HCT116 (cell line): ENCODE measurements at regions not wholly inside any gene's neighbourhood (a gene's known extent, or its start where the extent isn't known, plus 50 kb on each side); places are given as distances from the start of the nearest gene placed in this dataset.

ENCODE experiments used
- POLR2A ChIP-seq: IDR thresholded peaks from 2 replicates; pipeline ENCODE4 v1.7.0; 2011; ENCODE audit warnings: borderline replicate concordance; ENCODE audit not compliant: insufficient read depth, insufficient read length; ENCODE audit errors: extremely low read depth
- POLR2AphosphoS5 ChIP-seq: IDR thresholded peaks from 2 replicates; pipeline ENCODE4 v1.6.1; 2011; ENCODE audit warnings: mild to moderate bottlenecking, low read depth, low read length, moderate library complexity
- RAD21 ChIP-seq: IDR thresholded peaks from 2 replicates; pipeline ENCODE4 v1.6.1; 2012; ENCODE audit warnings: low read depth, mild to moderate bottlenecking
- TCF7L2 ChIP-seq: IDR thresholded peaks from 2 replicates; pipeline ENCODE4 v1.7.0; 2011; ENCODE audit warnings: borderline replicate concordance, inconsistent platforms; ENCODE audit not compliant: insufficient read depth, insufficient read length; ENCODE audit errors: extremely low read depth
- ZNF274 ChIP-seq: fragments of 200-500 bp; sonication (Bioruptor generic); IDR thresholded peaks from 2 replicates; pipeline ENCODE4 v1.6.1; 2014; ENCODE audit warnings: mild to moderate bottlenecking, low read depth, low read length, inconsistent platforms
- TF ChIP-seq, protein P1 (sequence below), 3 experiments: fragments of 200-600 bp in 1 of 3; sonication (generic) in 1 of 3; IDR thresholded peaks in 2 of 3; conservative IDR thresholded peaks in 1 of 3; 2 replicates each; pipeline ENCODE4 v1.5.1; 2012 to 2017; ENCODE audit warnings: low read depth in 2 of 3, low read length in 2 of 3, antibody characterized with exemption in 1 of 3, borderline replicate concordance in 1 of 3, control low read depth in 1 of 3, mild to moderate bottlenecking in 1 of 3, mixed read lengths in 1 of 3, mixed run types in 1 of 3, moderate library complexity in 1 of 3; ENCODE audit not compliant: insufficient read depth in 1 of 3
- TF ChIP-seq, protein P2 (sequence below): IDR thresholded peaks from 2 replicates; pipeline ENCODE4 v1.6.1; 2012; ENCODE audit warnings: low read depth

- TF ChIP-seq, protein P1, sequence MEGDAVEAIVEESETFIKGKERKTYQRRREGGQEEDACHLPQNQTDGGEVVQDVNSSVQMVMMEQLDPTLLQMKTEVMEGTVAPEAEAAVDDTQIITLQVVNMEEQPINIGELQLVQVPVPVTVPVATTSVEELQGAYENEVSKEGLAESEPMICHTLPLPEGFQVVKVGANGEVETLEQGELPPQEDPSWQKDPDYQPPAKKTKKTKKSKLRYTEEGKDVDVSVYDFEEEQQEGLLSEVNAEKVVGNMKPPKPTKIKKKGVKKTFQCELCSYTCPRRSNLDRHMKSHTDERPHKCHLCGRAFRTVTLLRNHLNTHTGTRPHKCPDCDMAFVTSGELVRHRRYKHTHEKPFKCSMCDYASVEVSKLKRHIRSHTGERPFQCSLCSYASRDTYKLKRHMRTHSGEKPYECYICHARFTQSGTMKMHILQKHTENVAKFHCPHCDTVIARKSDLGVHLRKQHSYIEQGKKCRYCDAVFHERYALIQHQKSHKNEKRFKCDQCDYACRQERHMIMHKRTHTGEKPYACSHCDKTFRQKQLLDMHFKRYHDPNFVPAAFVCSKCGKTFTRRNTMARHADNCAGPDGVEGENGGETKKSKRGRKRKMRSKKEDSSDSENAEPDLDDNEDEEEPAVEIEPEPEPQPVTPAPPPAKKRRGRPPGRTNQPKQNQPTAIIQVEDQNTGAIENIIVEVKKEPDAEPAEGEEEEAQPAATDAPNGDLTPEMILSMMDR (IDR thresholded peaks at IDR 0.05 in 2 of 3, conservative IDR thresholded peaks at IDR 0.05 in 1 of 3; ENCODE audit: borderline replicate concordance in 1 of 3, insufficient read depth in 1 of 3, low read depth in 2 of 3, low read length in 2 of 3) = no peak
- TF ChIP-seq ZNF274 = no peak
- TF ChIP-seq RAD21 = no peak
- TF ChIP-seq POLR2A = no peak
- TF ChIP-seq POLR2AphosphoS5 = no peak
- TF ChIP-seq TCF7L2 = no peak
- TF ChIP-seq, protein P2, sequence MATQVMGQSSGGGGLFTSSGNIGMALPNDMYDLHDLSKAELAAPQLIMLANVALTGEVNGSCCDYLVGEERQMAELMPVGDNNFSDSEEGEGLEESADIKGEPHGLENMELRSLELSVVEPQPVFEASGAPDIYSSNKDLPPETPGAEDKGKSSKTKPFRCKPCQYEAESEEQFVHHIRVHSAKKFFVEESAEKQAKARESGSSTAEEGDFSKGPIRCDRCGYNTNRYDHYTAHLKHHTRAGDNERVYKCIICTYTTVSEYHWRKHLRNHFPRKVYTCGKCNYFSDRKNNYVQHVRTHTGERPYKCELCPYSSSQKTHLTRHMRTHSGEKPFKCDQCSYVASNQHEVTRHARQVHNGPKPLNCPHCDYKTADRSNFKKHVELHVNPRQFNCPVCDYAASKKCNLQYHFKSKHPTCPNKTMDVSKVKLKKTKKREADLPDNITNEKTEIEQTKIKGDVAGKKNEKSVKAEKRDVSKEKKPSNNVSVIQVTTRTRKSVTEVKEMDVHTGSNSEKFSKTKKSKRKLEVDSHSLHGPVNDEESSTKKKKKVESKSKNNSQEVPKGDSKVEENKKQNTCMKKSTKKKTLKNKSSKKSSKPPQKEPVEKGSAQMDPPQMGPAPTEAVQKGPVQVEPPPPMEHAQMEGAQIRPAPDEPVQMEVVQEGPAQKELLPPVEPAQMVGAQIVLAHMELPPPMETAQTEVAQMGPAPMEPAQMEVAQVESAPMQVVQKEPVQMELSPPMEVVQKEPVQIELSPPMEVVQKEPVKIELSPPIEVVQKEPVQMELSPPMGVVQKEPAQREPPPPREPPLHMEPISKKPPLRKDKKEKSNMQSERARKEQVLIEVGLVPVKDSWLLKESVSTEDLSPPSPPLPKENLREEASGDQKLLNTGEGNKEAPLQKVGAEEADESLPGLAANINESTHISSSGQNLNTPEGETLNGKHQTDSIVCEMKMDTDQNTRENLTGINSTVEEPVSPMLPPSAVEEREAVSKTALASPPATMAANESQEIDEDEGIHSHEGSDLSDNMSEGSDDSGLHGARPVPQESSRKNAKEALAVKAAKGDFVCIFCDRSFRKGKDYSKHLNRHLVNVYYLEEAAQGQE = no peak
Observed at GRCh38 chr1:208308221-208308620, 64.0 kb upstream of the PLXNA2 start.
